HEK293 (cell line): ENCODE measurements at regions not wholly inside any gene's neighbourhood (a gene's known extent, or its start where the extent isn't known, plus 50 kb on each side); places are given as distances from the start of the nearest gene placed in this dataset.

Source experiments
- CTCF ChIA-PET: fragments of 350-600 bp; formaldehyde crosslinking; extraction: SDS; loops from one replicate; lab custom pipeline; 2021; ENCODE audit warnings: antibody characterized with exemption; lab: Yijun Ruan, JAX
- POLR2A ChIA-PET: fragments of 300-600 bp; formaldehyde crosslinking; extraction: SDS; loops from one replicate; lab custom pipeline; 2020; ENCODE audit warnings: antibody characterized with exemption, inconsistent platforms; lab: Yijun Ruan, JAX
- H3K27ac ChIP-seq: fragments of 200-500 bp; sonication (Bioruptor generic); 2 replicates; pipeline ENCODE4 v1.5.1; 2014; ENCODE audit warnings: low read depth, low read length, control low read depth, inconsistent platforms; ENCODE audit errors: extremely low read depth
- H3K36me3 ChIP-seq, 2 experiments: fragments of 200-500 bp in 1 of 2; sonication (Bioruptor generic) in 1 of 2; 1 replicate in 1 of 2; 2 replicates in 1 of 2; pipeline ENCODE4 v1.5.1; 2014 to 2017; ENCODE audit warnings: inconsistent platforms in 2 of 2, low read length in 2 of 2; ENCODE audit not compliant: control insufficient read depth in 2 of 2, insufficient read depth in 1 of 2
- H3K4me1 ChIP-seq: fragments of 200-500 bp; sonication (Bioruptor generic); 2 replicates; pipeline ENCODE4 v1.5.1; 2014; ENCODE audit warnings: mild to moderate bottlenecking, low read length, inconsistent platforms; ENCODE audit not compliant: control insufficient read depth, insufficient read depth
- H3K4me3 ChIP-seq: 2 replicates; pipeline ENCODE4 v1.5.1; 2011; ENCODE audit warnings: low read depth, mild to moderate bottlenecking, control low read depth, low read length, moderate library complexity
- H3K9me3 ChIP-seq: fragments of 200-500 bp; sonication (Bioruptor generic); 2 replicates; pipeline ENCODE4 v1.5.1; 2014; ENCODE audit warnings: low read depth, low read length, inconsistent platforms; ENCODE audit not compliant: control insufficient read depth, insufficient read depth
- CTCF ChIP-seq: fragments of 450-650 bp; formaldehyde crosslinking; IDR thresholded peaks from 2 replicates; pipeline ENCODE4 v1.5.1; 2016; ENCODE audit warnings: missing biosample characterization, missing genetic modification characterization
- GLI2 ChIP-seq: fragments of 450-650 bp; formaldehyde crosslinking; IDR thresholded peaks from 2 replicates; pipeline ENCODE4; 2017; ENCODE audit warnings: missing biosample characterization, missing genetic modification characterization, low read depth, borderline replicate concordance
- HOXD13 ChIP-seq: sonication (generic); formaldehyde crosslinking; IDR thresholded peaks from 2 replicates; pipeline ENCODE4 v1.8.0; 2022; ENCODE audit warnings: missing genetic modification reagents, borderline replicate concordance
- REST ChIP-seq: fragments of 450-650 bp; formaldehyde crosslinking; IDR thresholded peaks from 2 replicates; pipeline ENCODE4 v1.5.1; 2016; ENCODE audit warnings: missing biosample characterization, missing genetic modification characterization
- SCRT1 ChIP-seq: fragments of 450-650 bp; formaldehyde crosslinking; IDR thresholded peaks from 2 replicates; pipeline ENCODE4 v1.5.1; 2016; ENCODE audit warnings: missing biosample characterization, missing genetic modification characterization, borderline replicate concordance
- SP2 ChIP-seq: fragments of 450-650 bp; formaldehyde crosslinking; IDR thresholded peaks from 2 replicates; pipeline ENCODE4 v1.5.1; 2016; ENCODE audit warnings: missing biosample characterization, missing genetic modification characterization
- SP7 ChIP-seq: fragments of 450-650 bp; formaldehyde crosslinking; IDR thresholded peaks from 2 replicates; pipeline ENCODE4 v1.5.1; 2016; ENCODE audit warnings: missing biosample characterization, missing genetic modification characterization
- ZNF121 ChIP-seq: fragments of 450-650 bp; formaldehyde crosslinking; IDR thresholded peaks from 2 replicates; pipeline ENCODE4 v1.5.1; 2016; ENCODE audit warnings: missing biosample characterization, missing genetic modification characterization
- ZNF311 ChIP-seq: fragments of 450-650 bp; formaldehyde crosslinking; IDR thresholded peaks from 2 replicates; pipeline ENCODE4 v1.5.1; 2017; ENCODE audit warnings: missing biosample characterization, missing genetic modification characterization, borderline replicate concordance
- ZNF529 ChIP-seq: fragments of 450-650 bp; formaldehyde crosslinking; IDR thresholded peaks from 2 replicates; pipeline ENCODE4 v1.5.1; 2017; ENCODE audit warnings: missing genetic modification characterization, missing biosample characterization; ENCODE audit not compliant: insufficient replicate concordance
- ZNF555 ChIP-seq: fragments of 450-650 bp; formaldehyde crosslinking; conservative IDR thresholded peaks from 2 replicates; pipeline ENCODE4 v1.5.1; 2017; ENCODE audit warnings: missing biosample characterization, mild to moderate bottlenecking, missing genetic modification characterization, inconsistent platforms
- ZNF610 ChIP-seq: fragments of 450-650 bp; formaldehyde crosslinking; IDR thresholded peaks from 2 replicates; pipeline ENCODE4 v1.5.1; 2016; ENCODE audit warnings: missing biosample characterization, missing genetic modification characterization, borderline replicate concordance
- ZNF629 ChIP-seq: fragments of 450-650 bp; formaldehyde crosslinking; IDR thresholded peaks from 2 replicates; pipeline ENCODE4 v1.5.1; 2017; ENCODE audit warnings: missing biosample characterization, missing genetic modification characterization
- ZNF645 ChIP-seq: fragments of 450-650 bp; formaldehyde crosslinking; IDR thresholded peaks from 2 replicates; pipeline ENCODE4; 2016; ENCODE audit warnings: missing biosample characterization, missing genetic modification characterization
- ZNF692 ChIP-seq: fragments of 450-650 bp; formaldehyde crosslinking; IDR thresholded peaks from 2 replicates; pipeline ENCODE4 v1.5.1; 2016; ENCODE audit warnings: missing biosample characterization, missing genetic modification characterization
- ZNF768 ChIP-seq: fragments of 450-650 bp; formaldehyde crosslinking; IDR thresholded peaks from 2 replicates; pipeline ENCODE4 v1.5.1; 2018; ENCODE audit warnings: missing biosample characterization, mild to moderate bottlenecking, missing genetic modification characterization
- ZNF843 ChIP-seq: fragments of 450-650 bp; formaldehyde crosslinking; IDR thresholded peaks from 2 replicates; pipeline ENCODE4 v1.5.1; 2016; ENCODE audit warnings: missing biosample characterization, missing genetic modification characterization
- ZSCAN23 ChIP-seq: fragments of 450-650 bp; formaldehyde crosslinking; IDR thresholded peaks from 2 replicates; pipeline ENCODE4 v1.5.1; 2016; ENCODE audit warnings: missing biosample characterization, missing genetic modification characterization
- ZSCAN4 ChIP-seq: fragments of 450-650 bp; formaldehyde crosslinking; IDR thresholded peaks from 2 replicates; pipeline ENCODE4 v1.5.1; 2017; ENCODE audit warnings: missing biosample characterization, missing genetic modification characterization

GRCh38 chr1:36653850-36654249, 171.1 kb upstream of the CSF3R start:
- no peaks in the 10 kb centered on the region for H3K36me3 ChIP-seq
- no peak overlapping the region for H3K27ac ChIP-seq
- ChIA-PET POLR2A (no interaction called here), CTCF (interaction anchor here (0.6 kb wide), 1 partner anchor 1258 kb away, joined by 3 read pairs; no protein-coding TSS in a partner anchor)
- H3K9me3 ChIP-seq: no peaks in the 10 kb centered on the region
- no peak overlapping the region for H3K4me3 ChIP-seq
- TF ChIP-seq CTCF (tag by site-specific recombination) (peak; percentile 39; the same call in 1 of the 2 replicates), ZNF645 (tag by site-specific recombination) (no peak), ZNF768 (tag by site-specific recombination) (no peak), GLI2 (tag by site-specific recombination) (no peak)
- H3K4me1 ChIP-seq: no peaks in the 10 kb centered on the region

GRCh38 chr1:36652586-36652985, 169.9 kb upstream of the CSF3R start:
- TF ChIP-seq ZNF610 (tag by site-specific recombination) (no peak), ZNF692 (tag by site-specific recombination) (no peak), ZNF529 (tag by site-specific recombination) (no peak), ZSCAN23 (tag by site-specific recombination) (no peak), ZNF629 (no peak)
- TF ChIP-seq, all 188 proteins: peak for 0

GRCh38 chr1:36652011-36652410, 169.3 kb upstream of the CSF3R start:
- TF ChIP-seq SP2 (tag by site-specific recombination): no peak
- TF ChIP-seq ZNF843 (tag by site-specific recombination): no peak
- no peak for TF ChIP-seq ZNF121 (tag by site-specific recombination)
- no peak for TF ChIP-seq ZSCAN4
- no peak for TF ChIP-seq SP7 (tag by site-specific recombination)
- no peak for TF ChIP-seq SCRT1 (tag by site-specific recombination)
- TF ChIP-seq ZNF555 (tag by site-specific recombination): no peak
- no peak for TF ChIP-seq ZNF311 (tag by site-specific recombination)
- no peak for TF ChIP-seq HOXD13 (CRISPR knock-in tag)
- no peak for TF ChIP-seq REST
- H3K4me1 ChIP-seq: no peaks in the 10 kb centered on the region
- no peaks in the 10 kb centered on the region for H3K9me3 ChIP-seq
- no peak overlapping the region for H3K27ac ChIP-seq
- ChIA-PET CTCF (interaction anchor here (1.2 to 1.7 kb wide), 4 partner anchors 9 to 41 kb away, joined by 4 to 7 read pairs (median 6); no protein-coding TSS in a partner anchor), POLR2A (no interaction called here)
- H3K4me3 ChIP-seq: no peak overlapping the region
- H3K36me3 ChIP-seq: no peaks in the 10 kb centered on the region

More at GRCh38 chr1:36652586-36652985, 169.9 kb upstream of the CSF3R start:
- H3K4me3 ChIP-seq: no peak overlapping the region
- no peak overlapping the region for H3K27ac ChIP-seq
- H3K4me1 ChIP-seq: no peaks in the 10 kb centered on the region
- ChIA-PET POLR2A (no interaction called here), CTCF (interaction anchor here (0.9 to 1.7 kb wide), 2 partner anchors 8 to 76 kb away, joined by 3 to 6 read pairs; no protein-coding TSS in a partner anchor)
- no peaks in the 10 kb centered on the region for H3K9me3 ChIP-seq
- no peaks in the 10 kb centered on the region for H3K36me3 ChIP-seq
